HepG2 (cell line): ENCODE measurements at regions not wholly inside any gene's neighbourhood (a gene's known extent, or its start where the extent isn't known, plus 50 kb on each side); places are given as distances from the start of the nearest gene placed in this dataset.

ENCODE experiments used
- HDAC2 ChIP-seq: sonication (generic); formaldehyde crosslinking; IDR thresholded peaks from 2 replicates; pipeline ENCODE4 v1.4.0; 2020; ENCODE audit warnings: missing genetic modification reagents
- MAFG ChIP-seq: sonication (generic); formaldehyde crosslinking; IDR thresholded peaks from 2 replicates; pipeline ENCODE4 v1.5.1; 2020; ENCODE audit warnings: mild to moderate bottlenecking, missing genetic modification reagents
- MAFK ChIP-seq, 2 experiments: IDR thresholded peaks in 1 of 2; conservative IDR thresholded peaks in 1 of 2; 2 replicates each; pipeline ENCODE4 v1.6.1; 2011; ENCODE audit warnings: improper control_type of control experiment in 2 of 2, low read length in 2 of 2
- MBNL3 ChIP-seq: fragments of 250-450 bp; sonication (Bioruptor Pico); conservative IDR thresholded peaks from 2 replicates; pipeline ENCODE4 v1.8.0; 2022; ENCODE audit warnings: mild to moderate bottlenecking, inconsistent platforms
- NCOR1 ChIP-seq: fragments of 200-600 bp; sonication (generic); IDR thresholded peaks from 2 replicates; pipeline ENCODE4 v1.7.0; 2017; ENCODE audit warnings: antibody characterized with exemption, low read length, borderline replicate concordance
- ZFP36 ChIP-seq: fragments of 150-350 bp; IDR thresholded peaks from 2 replicates; pipeline ENCODE4 v1.6.1; 2018; ENCODE audit warnings: borderline replicate concordance, low read length, low read depth; ENCODE audit not compliant: partially characterized antibody
- ZNF251 ChIP-seq: sonication (generic); formaldehyde crosslinking; IDR thresholded peaks from 2 replicates; pipeline ENCODE4 v1.9.0; 2021; ENCODE audit warnings: mild to moderate bottlenecking, missing genetic modification reagents
- ZNF451 ChIP-seq: sonication (generic); formaldehyde crosslinking; IDR thresholded peaks from 2 replicates; pipeline ENCODE4 v1.5.0; 2020; ENCODE audit warnings: mild to moderate bottlenecking, missing genetic modification reagents
- TF ChIP-seq, protein P1 (sequence below): sonication (generic); formaldehyde crosslinking; IDR thresholded peaks from 2 replicates; pipeline ENCODE4 v1.9.0; 2021; ENCODE audit warnings: missing genetic modification reagents, mild to moderate bottlenecking, borderline replicate concordance

DNA sequence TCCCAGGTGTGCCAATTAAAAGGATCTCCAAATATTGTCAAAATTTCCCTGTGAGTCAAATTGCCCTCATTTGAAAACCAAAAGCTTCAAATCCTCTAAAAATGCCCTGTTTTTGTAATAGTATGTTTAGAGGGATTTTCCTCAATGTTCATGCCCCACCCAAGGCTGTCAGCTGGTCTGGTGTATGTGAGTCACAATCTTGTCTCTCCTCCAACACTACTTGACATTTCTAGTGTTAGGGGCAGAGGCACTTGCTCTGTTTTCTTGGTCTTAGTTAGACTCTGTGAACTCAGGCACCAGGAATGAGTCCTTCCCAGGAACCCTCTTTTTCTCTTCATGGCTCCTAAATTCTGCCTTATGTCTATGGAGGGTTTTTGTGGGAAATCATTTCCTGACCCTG lies 634.8 kb downstream of the KCNJ2 start:
- TF ChIP-seq HDAC2 (CRISPR knock-in tag) (no peak), MBNL3 (CRISPR knock-in tag) (no peak), ZFP36 (no peak), MAFK (conservative IDR thresholded peaks at IDR 0.05 in 1 of 2, IDR thresholded peaks at IDR 0.05 in 1 of 2; ENCODE audit: low read length in 2 of 2) (no peak), NCOR1 (no peak), ZNF451 (no peak), ZNF251 (CRISPR knock-in tag) (no peak), MAFG (CRISPR knock-in tag) (no peak)
- TF ChIP-seq, protein P1, sequence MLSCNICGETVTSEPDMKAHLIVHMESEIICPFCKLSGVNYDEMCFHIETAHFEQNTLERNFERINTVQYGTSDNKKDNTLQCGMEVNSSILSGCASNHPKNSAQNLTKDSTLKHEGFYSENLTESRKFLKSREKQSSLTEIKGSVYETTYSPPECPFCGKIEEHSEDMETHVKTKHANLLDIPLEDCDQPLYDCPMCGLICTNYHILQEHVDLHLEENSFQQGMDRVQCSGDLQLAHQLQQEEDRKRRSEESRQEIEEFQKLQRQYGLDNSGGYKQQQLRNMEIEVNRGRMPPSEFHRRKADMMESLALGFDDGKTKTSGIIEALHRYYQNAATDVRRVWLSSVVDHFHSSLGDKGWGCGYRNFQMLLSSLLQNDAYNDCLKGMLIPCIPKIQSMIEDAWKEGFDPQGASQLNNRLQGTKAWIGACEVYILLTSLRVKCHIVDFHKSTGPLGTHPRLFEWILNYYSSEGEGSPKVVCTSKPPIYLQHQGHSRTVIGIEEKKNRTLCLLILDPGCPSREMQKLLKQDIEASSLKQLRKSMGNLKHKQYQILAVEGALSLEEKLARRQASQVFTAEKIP (CRISPR knock-in tag), result no peak
